ENCODE measurements at regions not wholly inside any gene's neighbourhood (a gene's known extent, or its start where the extent isn't known, plus 50 kb on each side); places are given as distances from the start of the nearest gene placed in this dataset.

GRCh38 chr9:91160181-91160580 lies 201.5 kb downstream of the AUH start:
- no peak for TF ChIP-seq POLR2A (IDR thresholded peaks at IDR 0.05)
- TF ChIP-seq POLR2AphosphoS5 (IDR thresholded peaks at IDR 0.05): no peak

All from transverse colon (tissue), 3 donors.